H1 (cell line): ENCODE measurements at regions not wholly inside any gene's neighbourhood (a gene's known extent, or its start where the extent isn't known, plus 50 kb on each side); places are given as distances from the start of the nearest gene placed in this dataset.

Source experiments
- CTCF ChIA-PET: fragments of 300-600 bp; sonication (Branson Sonifier 250); formaldehyde crosslinking; loops from one replicate; lab custom pipeline; 2021; ENCODE audit not compliant: partially characterized antibody; lab: Charles Lee
- POLR2A ChIA-PET: fragments of 300-600 bp; sonication (Branson Sonifier 250); formaldehyde crosslinking; loops from one replicate; lab custom pipeline; 2021; ENCODE audit warnings: inconsistent platforms; ENCODE audit not compliant: partially characterized antibody; lab: Charles Lee
- DNase-seq, 2 experiments: peaks; one replicate each; pipeline versions ENCODE4 v3.0.0 to v3.0.0-alpha.2; 2010 to 2022; ENCODE audit warnings: low spot score in 2 of 2, low read depth in 1 of 2, mixed read lengths in 1 of 2
- FAIRE-seq: peaks from 2 replicates; lab custom pipeline; 2011; peaks lifted over from hg19 to GRCh38; lab: Jason Lieb, UNC
- H2AFZ ChIP-seq: 2 replicates; pipeline ENCODE4 v1.8.1; 2012; ENCODE audit warnings: low read length, inconsistent platforms
- H2AK5ac ChIP-seq: 2 replicates; pipeline ENCODE4 v1.6.1; 2013; ENCODE audit warnings: low read depth, low read length
- H2BK120ac ChIP-seq: replicated peaks from 2 replicates; pipeline ENCODE3; 2013; ENCODE audit warnings: low read depth, low read length, inconsistent platforms
- H2BK12ac ChIP-seq: 2 replicates; pipeline ENCODE4 v1.6.1; 2013; ENCODE audit warnings: low read depth, low read length
- H2BK15ac ChIP-seq: 2 replicates; pipeline ENCODE4 v1.6.1; 2013; ENCODE audit warnings: low read length
- H2BK20ac ChIP-seq: 2 replicates; pipeline ENCODE4 v1.6.1; 2013; ENCODE audit warnings: low read length
- H2BK5ac ChIP-seq: 2 replicates; pipeline ENCODE4 v1.6.1; 2013; ENCODE audit warnings: low read depth, low read length
- H3K14ac ChIP-seq: 2 replicates; pipeline ENCODE4 v1.6.1; 2013; ENCODE audit warnings: inconsistent platforms; ENCODE audit not compliant: insufficient read length
- H3K18ac ChIP-seq: 2 replicates; pipeline ENCODE4 v1.6.1; 2013; ENCODE audit warnings: low read length; ENCODE audit errors: extremely low read depth
- H3K23ac ChIP-seq: 2 replicates; pipeline ENCODE4 v1.6.1; 2013; ENCODE audit warnings: inconsistent platforms; ENCODE audit not compliant: insufficient read length
- H3K23me2 ChIP-seq: 2 replicates; pipeline ENCODE4 v1.6.1; 2013; ENCODE audit warnings: low read depth, low read length
- H3K27ac ChIP-seq: 2 replicates; pipeline ENCODE4 v1.6.1; 2011; ENCODE audit warnings: low read depth, low read length, inconsistent platforms
- H3K27me3 ChIP-seq, 4 experiments: replicated peaks in 1 of 4; 1 replicate in 1 of 4; 2 replicates in 3 of 4; pipeline versions ENCODE4 v1.6.1 to v1.8.1; 2011 to 2013; ENCODE audit warnings: low read length in 3 of 4, mild to moderate bottlenecking in 3 of 4, inconsistent platforms in 2 of 4, mixed read lengths in 2 of 4, moderate library complexity in 1 of 4; ENCODE audit not compliant: control insufficient read depth in 3 of 4, insufficient read depth in 3 of 4; ENCODE audit errors: extremely low read depth in 1 of 4
- H3K36me3 ChIP-seq, 4 experiments: 2 replicates each; pipeline versions ENCODE4 v1.6.1 to v1.8.1; 2011 to 2013; ENCODE audit warnings: mild to moderate bottlenecking in 4 of 4, low read length in 3 of 4, moderate library complexity in 2 of 4, control low read depth in 1 of 4, inconsistent platforms in 1 of 4; ENCODE audit not compliant: insufficient read depth in 4 of 4, control insufficient read depth in 2 of 4
- H3K4ac ChIP-seq: replicated peaks from 2 replicates; pipeline ENCODE3; 2013; ENCODE audit warnings: low read length, low read depth, mixed read lengths, inconsistent platforms; ENCODE audit not compliant: insufficient read length
- H3K4me1 ChIP-seq, 4 experiments: replicated peaks in 1 of 4; 1 replicate in 1 of 4; 2 replicates in 3 of 4; pipeline versions ENCODE4 v1.6.1 to v1.8.1; 2011 to 2013; ENCODE audit warnings: low read length in 3 of 4, inconsistent platforms in 2 of 4, mixed read lengths in 1 of 4; ENCODE audit not compliant: insufficient read depth in 4 of 4, control insufficient read depth in 3 of 4
- H3K4me2 ChIP-seq, 2 experiments: 2 replicates each; pipeline versions ENCODE4 v1.6.1 to v1.8.1; 2011 to 2013; ENCODE audit warnings: low read depth in 2 of 2, low read length in 2 of 2, control low read depth in 1 of 2, inconsistent platforms in 1 of 2, mild to moderate bottlenecking in 1 of 2; ENCODE audit not compliant: insufficient read depth in 1 of 2
- H3K4me3 ChIP-seq, 4 experiments: fragments of 200-600, 300-600 bp in 1 of 4; sonication (generic), shearing (Covaris generic), sonication (Bioruptor Twin) in 1 of 4; 2 replicates each; pipeline versions ENCODE4 v1.5.1 to v1.8.1; 2011 to 2016; ENCODE audit warnings: low read length in 4 of 4, low read depth in 3 of 4, control low read depth in 2 of 4, inconsistent platforms in 2 of 4, mild to moderate bottlenecking in 2 of 4, mixed read lengths in 1 of 4, moderate library complexity in 1 of 4; ENCODE audit not compliant: insufficient read depth in 2 of 4; ENCODE audit errors: extremely low read depth in 1 of 4
- H3K56ac ChIP-seq: replicated peaks from 2 replicates; pipeline ENCODE3; 2013; ENCODE audit warnings: low read depth, mild to moderate bottlenecking, mixed read lengths, low read length, inconsistent platforms; ENCODE audit not compliant: insufficient read length
- H3K79me1 ChIP-seq: 2 replicates; pipeline ENCODE4 v1.6.1; 2013; ENCODE audit warnings: low read depth, low read length, control low read depth
- H3K79me2 ChIP-seq, 2 experiments: 2 replicates each; pipeline versions ENCODE4 v1.6.1 to v1.8.1; 2012 to 2013; ENCODE audit warnings: low read length in 2 of 2, mild to moderate bottlenecking in 2 of 2, inconsistent platforms in 1 of 2; ENCODE audit not compliant: insufficient read depth in 2 of 2, control insufficient read depth in 1 of 2
- H3K9ac ChIP-seq, 4 experiments: replicated peaks in 1 of 4; 1 replicate in 1 of 4; 2 replicates in 3 of 4; pipeline versions ENCODE4 v1.6.1 to v1.8.1; 2011 to 2013; ENCODE audit warnings: low read depth in 3 of 4, low read length in 3 of 4, control low read depth in 2 of 4, mild to moderate bottlenecking in 2 of 4, moderate library complexity in 2 of 4, inconsistent platforms in 1 of 4; ENCODE audit errors: extremely low read depth in 1 of 4
- H3K9me3 ChIP-seq, 2 experiments: 2 replicates each; pipeline versions ENCODE4 v1.6.1 to v1.8.1; 2012 to 2013; ENCODE audit warnings: mild to moderate bottlenecking in 2 of 2, moderate library complexity in 2 of 2, control low read depth in 1 of 2, inconsistent platforms in 1 of 2, low read depth in 1 of 2, low read length in 1 of 2, mixed read lengths in 1 of 2; ENCODE audit not compliant: insufficient read depth in 2 of 2
- H4K20me1 ChIP-seq, 2 experiments: replicated peaks in 1 of 2; 2 replicates each; pipeline versions ENCODE3 to v1.8.1; 2011 to 2013; ENCODE audit warnings: inconsistent platforms in 2 of 2, low read length in 2 of 2, mild to moderate bottlenecking in 1 of 2; ENCODE audit not compliant: insufficient read depth in 2 of 2, control insufficient read depth in 1 of 2
- H4K5ac ChIP-seq: 2 replicates; pipeline ENCODE4 v1.6.1; 2013; ENCODE audit warnings: low read length, low read depth, mixed read lengths, inconsistent platforms; ENCODE audit not compliant: insufficient read length
- H4K8ac ChIP-seq: 2 replicates; pipeline ENCODE4 v1.8.0; 2013; ENCODE audit warnings: mild to moderate bottlenecking, moderate library complexity, low read length, inconsistent platforms; ENCODE audit not compliant: insufficient read depth; ENCODE audit errors: extremely low read depth
- H4K91ac ChIP-seq: replicated peaks from 2 replicates; pipeline ENCODE3; 2013; ENCODE audit warnings: low read length, mixed read lengths, inconsistent platforms; ENCODE audit not compliant: insufficient read length
- BACH1 ChIP-seq: IDR thresholded peaks from 2 replicates; pipeline ENCODE4 v1.6.1; 2012; ENCODE audit warnings: low read length, improper control_type of control experiment
- BCL11A ChIP-seq, 2 experiments: IDR thresholded peaks; one replicate each; pipeline ENCODE4 v1.6.1; 2011; ENCODE audit warnings: low read depth in 2 of 2, low read length in 2 of 2, mild to moderate bottlenecking in 2 of 2
- EZH2 ChIP-seq: fragments of 200-600 bp; sonication (generic); IDR thresholded peaks from 2 replicates; pipeline ENCODE4 v1.7.1; 2012; ENCODE audit warnings: low read depth, mild to moderate bottlenecking, moderate library complexity, low read length, inconsistent platforms; ENCODE audit not compliant: severe bottlenecking
- GABPA ChIP-seq: IDR thresholded peaks from 2 replicates; pipeline ENCODE4 v1.6.1; 2011; ENCODE audit warnings: mild to moderate bottlenecking, low read length, moderate library complexity, borderline replicate concordance; ENCODE audit not compliant: insufficient read depth
- GTF2F1 ChIP-seq: IDR thresholded peaks from 2 replicates; pipeline ENCODE4 v1.6.1; 2012; ENCODE audit warnings: low read depth, low read length, improper control_type of control experiment, borderline replicate concordance
- HDAC6 ChIP-seq: IDR thresholded peaks from one replicate; pipeline ENCODE4 v1.7.1; 2012; ENCODE audit warnings: low read depth, mild to moderate bottlenecking, inconsistent platforms, low read length, moderate library complexity
- KDM1A ChIP-seq: fragments of 200-600, 300-600 bp; sonication (generic); IDR thresholded peaks from 2 replicates; pipeline ENCODE4 v1.7.1; 2016; ENCODE audit warnings: mild to moderate bottlenecking, low read length, borderline replicate concordance
- MAX ChIP-seq: IDR thresholded peaks from 2 replicates; pipeline ENCODE4 v1.6.1; 2012; ENCODE audit warnings: inconsistent platforms
- NRF1 ChIP-seq: IDR thresholded peaks from 2 replicates; pipeline ENCODE4 v1.6.1; 2011; ENCODE audit warnings: mild to moderate bottlenecking, low read depth, low read length, improper control_type of control experiment
- POLR2A ChIP-seq, 2 experiments: IDR thresholded peaks; 1 replicate in 1 of 2; 2 replicates in 1 of 2; pipeline ENCODE4 v1.6.1; 2011; ENCODE audit warnings: low read depth in 2 of 2, low read length in 2 of 2, mild to moderate bottlenecking in 2 of 2; ENCODE audit errors: control extremely low read depth in 1 of 2
- POLR2AphosphoS5 ChIP-seq: IDR thresholded peaks from 2 replicates; pipeline ENCODE4 v1.6.1; 2011; ENCODE audit warnings: low read depth, low read length
- RAD21 ChIP-seq, 2 experiments: IDR thresholded peaks in 1 of 2; conservative IDR thresholded peaks in 1 of 2; 2 replicates each; pipeline ENCODE4 v1.6.1; 2011; ENCODE audit warnings: low read depth in 2 of 2, low read length in 2 of 2, improper control_type of control experiment in 1 of 2, inconsistent platforms in 1 of 2, mild to moderate bottlenecking in 1 of 2, moderate library complexity in 1 of 2
- RXRA ChIP-seq: IDR thresholded peaks from 2 replicates; pipeline ENCODE4 v1.6.1; 2011; ENCODE audit warnings: low read depth, mild to moderate bottlenecking, low read length, moderate library complexity; ENCODE audit not compliant: insufficient read depth
- SP4 ChIP-seq: IDR thresholded peaks from 2 replicates; pipeline ENCODE4 v1.6.1; 2012; ENCODE audit warnings: low read length, inconsistent platforms
- YY1 ChIP-seq: IDR thresholded peaks from 2 replicates; pipeline ENCODE4 v1.6.1; 2011; ENCODE audit warnings: low read depth, mild to moderate bottlenecking, low read length
- ZNF274 ChIP-seq: IDR thresholded peaks from 2 replicates; pipeline ENCODE4 v1.7.0; 2012; ENCODE audit warnings: low read length, borderline replicate concordance; ENCODE audit errors: extremely low read depth
- whole genome bisulfite sequencing, 2 experiments: shearing (Covaris generic) in 1 of 2; methylation state at CpG; one replicate each; pipeline versions ENCODE4 v1.1.6 to v1.1.7; 2013 to 2015; ENCODE audit warnings: low lambda C conversion rate in 2 of 2, mixed read lengths in 2 of 2, inconsistent platforms in 1 of 2, low coverage in 1 of 2, missing lambda C conversion rate in 1 of 2; ENCODE audit not compliant: insufficient replicate concordance in 2 of 2, insufficient coverage in 1 of 2, insufficient read length in 1 of 2; ENCODE audit errors: extremely low coverage in 1 of 2, missing lambda C conversion rate in 1 of 2; 5-methylcytosine and 5-hydroxymethylcytosine counted together

GRCh38 chr12:89217472-89217871 lies 134.8 kb downstream of the DUSP6 start:
- no peaks in the 10 kb centered on the region for H3K36me3 ChIP-seq
- WGBS, 2 experiments: 95% methylated on average over 2 of the region's 2 CpGs; no CpG with 5 or more reads in 1 of the 2 experiments
- DNase-seq (no peak), FAIRE-seq (no peak)
- peaks cover 0 to 4% (median 0%) of the 10 kb centered on the region in 4 experiments; a peak in 1 of 7 replicates for H3K4me1 ChIP-seq
- CTCF ChIA-PET: no interaction called here
- H3K18ac ChIP-seq: no peak overlapping the region
- no peaks in the 10 kb centered on the region for H3K9me3 ChIP-seq
- no peak overlapping the region for H2BK20ac ChIP-seq
- H2AFZ ChIP-seq: 0 out of 2 replicates have a peak overlapping the region, but pooled peaks have one; percentile 41
- no peaks in the 10 kb centered on the region for H3K27me3 ChIP-seq
- no peak overlapping the region for H3K27ac ChIP-seq
- H4K20me1 ChIP-seq: no peaks in the 10 kb centered on the region
- H3K4ac ChIP-seq: no peak overlapping the region
- no peaks in the 10 kb centered on the region for H3K79me2 ChIP-seq
- no peak overlapping the region for H2BK15ac ChIP-seq
- no peak overlapping the region for H2BK5ac ChIP-seq
- no peak overlapping the region for H3K14ac ChIP-seq
- no peak overlapping the region for H4K5ac ChIP-seq
- no peak overlapping the region for H2BK120ac ChIP-seq
- H3K23ac ChIP-seq: no peak overlapping the region
- H2AK5ac ChIP-seq: no peak overlapping the region
- H3K4me2 ChIP-seq: no peak overlapping the region
- POLR2A ChIA-PET: no interaction called here
- no peak overlapping the region for H4K8ac ChIP-seq
- H3K4me3 ChIP-seq: no peak overlapping the region
- no peak overlapping the region for H4K91ac ChIP-seq
- no peak overlapping the region for H3K9ac ChIP-seq
- H2BK12ac ChIP-seq: no peak overlapping the region
- H3K79me1 ChIP-seq: no peaks in the 10 kb centered on the region
- no peak overlapping the region for H3K56ac ChIP-seq
- no peaks in the 10 kb centered on the region for H3K23me2 ChIP-seq
- TF ChIP-seq RXRA (no peak), MAX (no peak), KDM1A (no peak), GABPA (no peak), ZNF274 (no peak), POLR2A (IDR thresholded peaks at IDR 0.05; ENCODE audit: control extremely low read depth in 1 of 2, low read depth in 2 of 2, low read length in 2 of 2) (no peak), EZH2 (no peak), HDAC6 (no peak), NRF1 (no peak), GTF2F1 (no peak), SP4 (no peak), BACH1 (no peak), POLR2AphosphoS5 (no peak), RAD21 (IDR thresholded peaks at IDR 0.05 in 1 of 2, conservative IDR thresholded peaks at IDR 0.05 in 1 of 2; ENCODE audit: low read depth in 2 of 2, low read length in 2 of 2) (no peak), BCL11A (IDR thresholded peaks at IDR 0.05; ENCODE audit: low read depth in 2 of 2, low read length in 2 of 2) (no peak), YY1 (no peak)
